Prostate gland (tissue), 2 donors: ENCODE measurements at regions not wholly inside any gene's neighbourhood (a gene's known extent, or its start where the extent isn't known, plus 50 kb on each side); places are given as distances from the start of the nearest gene placed in this dataset.

Experiments used
- DNase-seq: peaks from one replicate; pipeline ENCODE4 v3.0.0-alpha.2; 2019; ENCODE audit warnings: low spot score
- H3K27ac ChIP-seq, 2 donors: fragments of 200-600 bp; sonication (generic); 2 replicates each; pipeline ENCODE4 v1.5.1; 2017 to 2019
- H3K27me3 ChIP-seq: fragments of 200-600 bp; sonication (generic); replicated peaks from 2 replicates; pipeline ENCODE4 v1.5.1; 2019; ENCODE audit not compliant: insufficient read depth
- H3K36me3 ChIP-seq, 2 donors: fragments of 200-600 bp; sonication (generic); 1 replicate in 1 of 2; 2 replicates in 1 of 2; pipeline versions ENCODE4 v1.5.1 to v1.8.1; 2017 to 2019
- H3K4me1 ChIP-seq: fragments of 200-600 bp; sonication (generic); replicated peaks from 2 replicates; pipeline ENCODE4 v1.5.1; 2019
- H3K4me3 ChIP-seq, 2 donors: fragments of 200-600 bp; sonication (generic); 2 replicates each; pipeline ENCODE4 v1.5.1; 2017 to 2019
- H3K9me3 ChIP-seq: fragments of 200-600 bp; sonication (generic); 2 replicates; pipeline ENCODE4 v1.5.1; 2017
- POLR2A ChIP-seq: fragments of 450-650 bp; IDR thresholded peaks from one replicate; pipeline ENCODE4 v1.6.1; 2016; ENCODE audit warnings: antibody characterized with exemption, mild to moderate bottlenecking
- POLR2AphosphoS5 ChIP-seq: sonication (generic); formaldehyde crosslinking; IDR thresholded peaks from one replicate; pipeline ENCODE4 v1.6.1; 2017; ENCODE audit warnings: antibody characterized with exemption
- WGBS: methylation state at CpG from one replicate; pipeline ENCODE4 v1.1.5; 2018; 5-methylcytosine and 5-hydroxymethylcytosine counted together
- intact Hi-C: fragments of 100-400 bp; cut with DNase I; formaldehyde crosslinking; loops from one replicate; pipeline ENCODE4 v1.14.2; 2022
- TF ChIP-seq, protein P1 (sequence below), 4 experiments: fragments of 200-600 bp in 2 of 4; fragments of 450-650 bp in 2 of 4; sonication (generic) in 2 of 4; IDR thresholded peaks; 1 replicate in 3 of 4; 2 replicates in 1 of 4; pipeline ENCODE4 v1.5.1; 2016 to 2019; ENCODE audit warnings: antibody characterized with exemption in 4 of 4, mild to moderate bottlenecking in 2 of 4, moderate library complexity in 2 of 4

- intact Hi-C loops: no loop called here
- Histone ChIP-seq H3K4me1 (no peaks in the 10 kb centered on the region), H3K9me3 (no peaks in the 10 kb centered on the region), H3K27ac (no peak overlapping the region), H3K27me3 (no peaks in the 10 kb centered on the region), H3K36me3 (no peaks in the 10 kb centered on the region), H3K4me3 (no peak overlapping the region)
- no peak for DNase-seq
- 57% methylated on average over 1 of the region's 1 CpG for WGBS
- TF ChIP-seq POLR2A (no peak), POLR2AphosphoS5 (no peak)
- TF ChIP-seq, protein P1, sequence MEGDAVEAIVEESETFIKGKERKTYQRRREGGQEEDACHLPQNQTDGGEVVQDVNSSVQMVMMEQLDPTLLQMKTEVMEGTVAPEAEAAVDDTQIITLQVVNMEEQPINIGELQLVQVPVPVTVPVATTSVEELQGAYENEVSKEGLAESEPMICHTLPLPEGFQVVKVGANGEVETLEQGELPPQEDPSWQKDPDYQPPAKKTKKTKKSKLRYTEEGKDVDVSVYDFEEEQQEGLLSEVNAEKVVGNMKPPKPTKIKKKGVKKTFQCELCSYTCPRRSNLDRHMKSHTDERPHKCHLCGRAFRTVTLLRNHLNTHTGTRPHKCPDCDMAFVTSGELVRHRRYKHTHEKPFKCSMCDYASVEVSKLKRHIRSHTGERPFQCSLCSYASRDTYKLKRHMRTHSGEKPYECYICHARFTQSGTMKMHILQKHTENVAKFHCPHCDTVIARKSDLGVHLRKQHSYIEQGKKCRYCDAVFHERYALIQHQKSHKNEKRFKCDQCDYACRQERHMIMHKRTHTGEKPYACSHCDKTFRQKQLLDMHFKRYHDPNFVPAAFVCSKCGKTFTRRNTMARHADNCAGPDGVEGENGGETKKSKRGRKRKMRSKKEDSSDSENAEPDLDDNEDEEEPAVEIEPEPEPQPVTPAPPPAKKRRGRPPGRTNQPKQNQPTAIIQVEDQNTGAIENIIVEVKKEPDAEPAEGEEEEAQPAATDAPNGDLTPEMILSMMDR (IDR thresholded peaks at IDR 0.05): no peak
Measured at GRCh38 chr11:92347454-92347853, 122.8 kb downstream of the FAT3 start.

DNA sequence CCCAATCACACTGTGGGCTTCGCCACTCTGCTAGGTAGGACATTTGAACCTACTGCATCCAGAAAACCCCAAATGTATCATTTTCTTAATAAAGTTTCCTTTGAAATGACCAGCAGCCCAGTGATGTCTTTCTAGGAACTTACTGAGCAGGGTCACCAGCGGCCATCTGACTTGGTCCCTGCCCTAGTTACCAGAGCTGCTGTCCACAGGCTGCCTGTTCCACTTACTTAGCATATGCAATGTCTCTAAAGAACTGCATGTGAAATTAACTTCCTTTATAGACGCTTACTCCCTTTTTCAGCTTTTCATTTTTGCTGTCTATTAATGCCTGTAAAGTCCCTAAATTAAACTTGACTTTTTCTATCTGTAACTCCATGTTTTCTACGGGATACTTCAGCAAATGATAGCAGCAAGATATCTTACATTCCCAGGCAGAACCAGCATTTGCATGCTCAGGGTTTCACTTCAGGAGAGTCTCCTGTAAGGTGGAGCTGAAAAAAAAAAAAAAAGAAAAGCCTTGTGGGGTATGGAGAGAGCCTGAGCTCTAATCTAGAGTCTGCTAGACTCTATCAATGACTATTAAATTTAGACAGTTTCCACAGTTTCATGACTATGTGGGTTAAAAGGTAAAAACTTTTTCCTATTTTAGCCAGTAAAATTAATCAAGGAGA, 125.0 kb downstream of the FAT3 start:
- no peak overlapping the region for H3K27ac ChIP-seq
- H3K9me3 ChIP-seq: no peaks in the 10 kb centered on the region
- intact Hi-C loops: no loop called here
- TF ChIP-seq POLR2A: no peak
- TF ChIP-seq, protein P1 (IDR thresholded peaks at IDR 0.05): no peak
- no peak for TF ChIP-seq POLR2AphosphoS5
- H3K4me1 ChIP-seq: no peaks in the 10 kb centered on the region
- WGBS: 84% methylated on average over 4 of the region's 4 CpGs
- H3K36me3 ChIP-seq: no peaks in the 10 kb centered on the region
- no peak for DNase-seq
- no peaks in the 10 kb centered on the region for H3K27me3 ChIP-seq
- no peak overlapping the region for H3K4me3 ChIP-seq

DNA sequence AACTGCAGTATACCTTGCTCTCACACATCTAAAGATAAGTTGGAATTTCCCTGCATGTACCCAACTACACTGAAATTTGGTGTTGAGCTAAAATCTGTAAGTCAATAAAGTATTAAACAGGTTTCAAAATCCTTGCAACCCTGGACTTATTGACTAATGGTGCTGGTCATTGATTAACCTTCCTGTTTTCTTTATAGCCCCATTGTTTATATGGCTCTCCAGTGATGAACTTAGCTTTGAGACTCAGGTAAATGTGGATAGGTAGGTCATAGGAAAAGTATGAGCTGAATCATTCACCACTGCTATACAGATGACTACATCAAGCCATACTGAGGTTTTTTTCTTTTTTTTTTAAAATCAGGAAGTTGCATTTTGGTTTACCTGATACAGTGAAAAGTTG, 132.7 kb downstream of the FAT3 start:
- no peaks in the 10 kb centered on the region for H3K27me3 ChIP-seq
- TF ChIP-seq, protein P1 (IDR thresholded peaks at IDR 0.05): no peak
- no peak for TF ChIP-seq POLR2A
- TF ChIP-seq POLR2AphosphoS5: no peak
- intact Hi-C loops: no loop called here
- H3K4me3 ChIP-seq: no peak overlapping the region
- H3K9me3 ChIP-seq: no peaks in the 10 kb centered on the region
- no peak overlapping the region for H3K27ac ChIP-seq
- H3K4me1 ChIP-seq: no peaks in the 10 kb centered on the region
- no peak for DNase-seq
- no peaks in the 10 kb centered on the region for H3K36me3 ChIP-seq

- Histone ChIP-seq H3K27ac (no peak overlapping the region), H3K27me3 (no peaks in the 10 kb centered on the region), H3K4me1 (no peaks in the 10 kb centered on the region), H3K9me3 (no peaks in the 10 kb centered on the region), H3K4me3 (no peak overlapping the region), H3K36me3 (no peaks in the 10 kb centered on the region)
- intact Hi-C loops: no loop called here
- no peak for TF ChIP-seq POLR2A
- TF ChIP-seq, protein P1 (IDR thresholded peaks at IDR 0.05): no peak
- TF ChIP-seq POLR2AphosphoS5: no peak
- DNase-seq: no peak
- WGBS: 77% methylated on average over 2 of the region's 2 CpGs
Measured at GRCh38 chr11:92357841-92358240, 133.2 kb downstream of the FAT3 start.

DNA sequence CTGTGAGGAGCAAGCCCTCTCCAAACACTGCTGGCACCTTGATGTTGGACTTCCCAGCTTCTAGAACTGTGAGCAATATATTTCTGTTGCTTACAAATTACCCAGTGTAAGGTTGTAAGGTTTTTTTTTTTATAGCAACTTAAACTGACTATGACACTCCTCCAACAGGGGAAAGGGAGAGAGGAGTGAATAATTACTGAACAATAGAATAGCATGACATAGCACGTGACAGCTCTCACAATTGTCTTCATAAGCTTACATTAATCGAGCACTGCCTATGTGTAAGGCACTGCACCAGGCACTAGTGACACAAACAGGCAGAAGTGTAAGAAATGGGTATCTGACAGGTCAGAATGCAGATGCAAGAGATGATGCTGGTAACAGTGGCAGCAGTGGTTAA, 136.9 kb downstream of the FAT3 start:
- TF ChIP-seq, protein P1 (IDR thresholded peaks at IDR 0.05): no peak
- no peak for TF ChIP-seq POLR2A
- no peak for TF ChIP-seq POLR2AphosphoS5
- WGBS: 90% methylated on average over 2 of the region's 2 CpGs
- Histone ChIP-seq H3K27ac (no peak overlapping the region), H3K4me3 (no peak overlapping the region), H3K9me3 (no peaks in the 10 kb centered on the region), H3K27me3 (no peaks in the 10 kb centered on the region), H3K36me3 (no peaks in the 10 kb centered on the region), H3K4me1 (no peaks in the 10 kb centered on the region)
- intact Hi-C loops: no loop called here
- DNase-seq: no peak
